ENCODE measurements at regions not wholly inside any gene's neighbourhood (a gene's known extent, or its start where the extent isn't known, plus 50 kb on each side); places are given as distances from the start of the nearest gene placed in this dataset.

DNA sequence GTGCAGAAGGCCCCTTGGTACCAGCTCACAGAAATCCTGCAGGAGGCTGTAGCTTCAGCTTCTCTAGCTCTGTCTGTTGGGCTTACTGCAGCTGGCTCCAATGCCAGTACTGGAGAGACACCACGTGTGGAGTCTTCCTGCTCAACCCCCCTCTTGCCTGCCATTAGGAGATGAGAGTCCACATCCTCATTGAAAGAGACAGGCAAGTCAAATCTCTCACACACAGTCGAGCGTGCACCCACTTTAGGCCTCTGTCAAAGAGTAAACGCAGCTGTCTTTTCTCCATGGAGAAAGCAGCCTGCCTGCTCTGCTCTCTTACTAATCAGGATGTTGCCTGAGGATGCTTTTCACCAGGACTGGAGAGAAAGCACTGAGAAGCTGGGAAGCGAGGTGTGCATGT lies 523.0 kb upstream of the NBEA start:
- no peaks in the 10 kb centered on the region for H3K9me3 ChIP-seq (ENCODE audit: control insufficient read depth, low read length)
- H3K36me3 ChIP-seq (ENCODE audit: control insufficient read depth, insufficient read depth, low read length), result no peaks in the 10 kb centered on the region
- H3K4me1 ChIP-seq (ENCODE audit: control insufficient read depth, insufficient read depth, low read length), result no peaks in the 10 kb centered on the region
- WGBS, 2 experiments, result 78 to 83% methylated on average over 4 to 5 of the region's 5 CpGs
- no peak overlapping the region for H3K27ac ChIP-seq (ENCODE audit: insufficient read depth, low read depth, low read length, poor library complexity, severe bottlenecking)
- H3K27me3 ChIP-seq (ENCODE audit: control insufficient read depth, insufficient read depth, low read length, poor library complexity, severe bottlenecking), result no peaks in the 10 kb centered on the region
- no peak overlapping the region for H3K4me3 ChIP-seq (ENCODE audit: insufficient read depth, low read depth, low read length)

DNA sequence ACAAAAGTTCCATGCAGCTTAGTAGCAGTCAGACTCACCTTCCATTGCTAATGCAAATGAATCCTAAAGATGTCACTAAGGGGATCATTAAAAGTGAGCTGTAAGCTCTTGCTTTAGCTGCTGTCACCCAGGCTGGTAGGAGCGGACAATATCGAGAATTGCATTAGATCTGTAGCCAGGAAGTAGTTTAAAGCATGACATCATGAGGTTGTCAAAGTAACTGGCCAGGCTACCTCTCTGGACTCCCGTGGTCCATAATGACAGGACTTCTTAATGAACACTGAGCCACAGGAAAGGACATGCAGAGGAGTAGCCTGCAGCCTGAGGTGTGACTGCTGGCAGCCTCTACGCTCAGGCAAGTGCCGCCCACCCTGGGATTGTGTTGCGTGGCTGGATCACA lies 522.3 kb upstream of the NBEA start:
- 87 to 92% methylated on average over 6 of the region's 6 CpGs for WGBS, 2 experiments
- Histone ChIP-seq H3K4me3 (ENCODE audit: insufficient read depth, low read depth, low read length) (no peak overlapping the region), H3K36me3 (ENCODE audit: control insufficient read depth, insufficient read depth, low read length) (no peaks in the 10 kb centered on the region), H3K9me3 (ENCODE audit: control insufficient read depth, low read length) (no peaks in the 10 kb centered on the region), H3K27me3 (ENCODE audit: control insufficient read depth, insufficient read depth, low read length, poor library complexity, severe bottlenecking) (no peaks in the 10 kb centered on the region), H3K4me1 (ENCODE audit: control insufficient read depth, insufficient read depth, low read length) (no peaks in the 10 kb centered on the region), H3K27ac (ENCODE audit: insufficient read depth, low read depth, low read length, poor library complexity, severe bottlenecking) (no peak overlapping the region)

DNA sequence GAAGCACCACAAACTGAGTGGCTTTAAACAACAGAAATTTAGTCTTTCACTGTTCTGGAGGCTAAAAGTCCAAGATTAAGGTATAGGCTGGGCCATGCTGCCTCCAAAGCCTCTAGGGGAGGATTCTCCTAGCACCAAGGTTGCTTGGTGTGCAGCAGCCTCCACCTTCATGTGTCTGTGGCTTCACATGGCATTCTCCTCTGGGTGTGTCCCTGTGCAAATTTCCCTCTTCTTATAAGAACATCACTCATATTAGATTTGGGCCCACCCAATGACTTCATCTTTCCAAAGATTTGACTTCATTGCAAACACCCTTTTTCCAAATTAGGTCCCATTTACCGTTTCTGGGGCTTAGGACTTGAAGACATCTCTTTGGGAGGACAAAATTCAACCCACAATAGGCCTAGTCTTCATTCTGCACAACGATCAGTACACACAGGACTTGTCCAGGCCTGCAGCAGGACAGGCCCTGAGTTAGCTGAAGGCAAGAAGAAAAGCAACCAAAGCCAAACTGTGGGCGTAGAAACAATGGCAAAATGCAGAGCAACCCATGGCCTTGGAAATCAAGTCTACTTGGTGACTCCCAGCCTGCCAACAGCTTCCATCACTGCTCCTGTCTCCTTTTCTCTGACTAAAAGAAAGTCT lies 521.2 kb upstream of the NBEA start:
- no peaks in the 10 kb centered on the region for H3K36me3 ChIP-seq (ENCODE audit: control insufficient read depth, insufficient read depth, low read length)
- no peak overlapping the region for H3K27ac ChIP-seq (ENCODE audit: insufficient read depth, low read depth, low read length, poor library complexity, severe bottlenecking)
- H3K27me3 ChIP-seq (ENCODE audit: control insufficient read depth, insufficient read depth, low read length, poor library complexity, severe bottlenecking), result no peaks in the 10 kb centered on the region
- no peaks in the 10 kb centered on the region for H3K9me3 ChIP-seq (ENCODE audit: control insufficient read depth, low read length)
- H3K4me3 ChIP-seq (ENCODE audit: insufficient read depth, low read depth, low read length), result no peak overlapping the region
- WGBS, 2 experiments, result 92 to 93% methylated on average over 3 of the region's 3 CpGs
- no peaks in the 10 kb centered on the region for H3K4me1 ChIP-seq (ENCODE audit: control insufficient read depth, insufficient read depth, low read length)

DNA sequence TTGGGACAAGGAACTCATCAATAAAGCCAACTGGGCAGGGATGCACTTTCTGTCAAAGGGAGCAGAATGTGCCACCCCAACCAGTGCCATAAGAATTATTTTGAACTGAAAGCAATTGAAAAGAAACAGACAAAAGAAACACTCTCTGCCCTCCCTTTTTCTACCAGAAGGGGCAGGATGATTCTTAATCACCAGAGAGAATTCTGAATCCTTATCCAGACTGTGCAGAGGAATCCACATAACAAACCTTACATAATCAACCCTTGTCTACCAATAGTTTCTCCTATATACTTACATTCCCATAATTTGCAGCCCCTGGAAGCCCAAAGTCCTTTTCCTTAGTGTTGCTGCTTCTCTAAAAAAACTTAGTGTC lies 520.7 kb upstream of the NBEA start:
- H3K4me1 ChIP-seq (ENCODE audit: control insufficient read depth, insufficient read depth, low read length), result no peaks in the 10 kb centered on the region
- H3K9me3 ChIP-seq (ENCODE audit: control insufficient read depth, low read length), result no peaks in the 10 kb centered on the region
- H3K27ac ChIP-seq (ENCODE audit: insufficient read depth, low read depth, low read length, poor library complexity, severe bottlenecking), result no peak overlapping the region
- H3K4me3 ChIP-seq (ENCODE audit: insufficient read depth, low read depth, low read length), result no peak overlapping the region
- no peaks in the 10 kb centered on the region for H3K27me3 ChIP-seq (ENCODE audit: control insufficient read depth, insufficient read depth, low read length, poor library complexity, severe bottlenecking)
- no peaks in the 10 kb centered on the region for H3K36me3 ChIP-seq (ENCODE audit: control insufficient read depth, insufficient read depth, low read length)

DNA sequence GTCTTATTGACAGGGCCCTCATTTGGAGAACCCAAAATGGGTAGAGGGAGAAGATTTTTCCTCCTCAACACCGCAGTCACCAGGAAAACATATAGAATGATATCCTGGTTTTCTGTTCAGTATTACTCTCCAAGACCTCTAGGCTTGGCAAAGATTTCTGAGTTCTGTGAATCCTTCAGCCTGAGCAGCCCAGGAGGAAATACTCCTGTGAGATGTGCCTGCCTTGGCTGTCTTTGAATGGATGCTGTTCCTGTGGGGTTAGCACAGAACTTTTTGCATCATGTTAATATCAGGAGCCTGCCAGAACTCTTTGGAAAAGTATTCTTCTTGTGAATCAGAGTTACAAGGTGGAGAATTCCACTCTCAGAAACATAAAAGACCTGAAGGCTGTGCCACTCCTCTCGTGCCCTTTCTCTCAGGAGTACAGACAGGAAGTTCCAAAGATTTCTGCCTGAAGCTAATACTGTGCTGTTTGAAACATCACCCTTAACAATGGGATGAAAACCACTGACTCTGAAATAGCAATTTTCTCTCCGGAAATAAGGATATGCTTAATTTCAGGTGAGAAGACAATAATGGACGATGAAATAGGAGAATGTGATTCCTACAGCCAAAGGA lies 520.1 kb upstream of the NBEA start:
- Histone ChIP-seq H3K27ac (ENCODE audit: insufficient read depth, low read depth, low read length, poor library complexity, severe bottlenecking) (no peak overlapping the region), H3K4me1 (ENCODE audit: control insufficient read depth, insufficient read depth, low read length) (no peaks in the 10 kb centered on the region), H3K4me3 (ENCODE audit: insufficient read depth, low read depth, low read length) (no peak overlapping the region), H3K36me3 (ENCODE audit: control insufficient read depth, insufficient read depth, low read length) (no peaks in the 10 kb centered on the region), H3K9me3 (ENCODE audit: control insufficient read depth, low read length) (no peaks in the 10 kb centered on the region), H3K27me3 (ENCODE audit: control insufficient read depth, insufficient read depth, low read length, poor library complexity, severe bottlenecking) (no peaks in the 10 kb centered on the region)
- WGBS, 2 experiments, result 97 to 98% methylated on average over 3 to 4 of the region's 4 CpGs

DNA sequence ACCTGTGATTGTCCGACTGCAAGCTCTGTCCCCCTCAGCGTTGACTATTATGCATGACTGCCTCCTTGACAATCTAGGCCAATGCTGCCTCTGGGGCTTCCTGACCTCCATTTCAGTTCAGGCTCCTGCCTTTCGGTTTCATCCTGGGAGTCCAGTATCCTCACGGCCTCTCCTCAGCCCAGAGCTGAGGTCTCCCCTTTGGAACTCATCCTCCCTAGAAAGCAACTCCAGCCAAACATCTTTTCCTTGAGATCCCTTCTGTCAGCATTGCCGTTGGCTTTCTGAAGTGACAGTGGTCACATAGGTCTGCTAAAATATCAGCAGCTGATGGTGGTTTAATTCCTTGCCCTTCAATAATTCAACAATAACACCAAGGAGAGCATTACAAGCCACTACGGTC lies 519.1 kb upstream of the NBEA start:
- Histone ChIP-seq H3K36me3 (ENCODE audit: control insufficient read depth, insufficient read depth, low read length) (no peaks in the 10 kb centered on the region), H3K4me3 (ENCODE audit: insufficient read depth, low read depth, low read length) (no peak overlapping the region), H3K4me1 (ENCODE audit: control insufficient read depth, insufficient read depth, low read length) (no peaks in the 10 kb centered on the region), H3K27ac (ENCODE audit: insufficient read depth, low read depth, low read length, poor library complexity, severe bottlenecking) (no peak overlapping the region), H3K27me3 (ENCODE audit: control insufficient read depth, insufficient read depth, low read length, poor library complexity, severe bottlenecking) (no peaks in the 10 kb centered on the region), H3K9me3 (ENCODE audit: control insufficient read depth, low read length) (no peaks in the 10 kb centered on the region)
- WGBS, 2 experiments, result 92 to 97% methylated on average over 6 of the region's 6 CpGs

DNA sequence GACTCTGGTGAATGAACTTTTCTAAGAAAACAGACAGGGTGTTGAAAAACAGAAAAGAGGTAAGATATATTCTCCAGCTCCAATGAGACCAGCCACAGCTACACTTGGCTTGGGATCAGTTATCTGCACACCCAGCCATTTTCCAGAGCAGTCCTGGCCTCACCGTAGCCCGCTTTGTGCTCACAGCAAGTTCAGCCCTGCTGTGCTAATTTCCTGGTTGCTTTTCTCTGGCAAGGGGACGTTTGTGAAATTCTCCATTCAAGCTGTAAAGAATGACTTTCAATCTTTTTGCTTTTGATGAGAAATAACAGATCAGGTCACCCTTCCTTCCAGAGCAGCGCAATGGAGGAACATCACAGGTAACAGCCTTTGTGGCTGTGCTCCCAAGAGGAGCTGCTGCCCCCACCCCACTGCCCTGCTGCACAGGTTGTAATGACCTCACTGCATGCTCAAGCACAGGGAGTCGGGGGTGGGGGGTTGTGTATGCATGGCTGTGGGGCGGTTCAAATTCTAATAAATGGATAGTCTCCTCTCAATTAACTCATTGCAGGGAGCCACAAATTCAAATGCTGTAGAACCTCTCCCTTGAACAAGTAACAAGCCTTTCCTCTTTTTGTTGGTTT lies 516.6 kb upstream of the NBEA start:
- 73 to 76% methylated on average over 5 to 6 of the region's 6 CpGs for WGBS, 2 experiments
- H3K36me3 ChIP-seq (ENCODE audit: control insufficient read depth, insufficient read depth, low read length), result no peaks in the 10 kb centered on the region
- no peak overlapping the region for H3K27ac ChIP-seq (ENCODE audit: insufficient read depth, low read depth, low read length, poor library complexity, severe bottlenecking)
- no peaks in the 10 kb centered on the region for H3K9me3 ChIP-seq (ENCODE audit: control insufficient read depth, low read length)
- H3K27me3 ChIP-seq (ENCODE audit: control insufficient read depth, insufficient read depth, low read length, poor library complexity, severe bottlenecking), result no peaks in the 10 kb centered on the region
- H3K4me3 ChIP-seq (ENCODE audit: insufficient read depth, low read depth, low read length), result no peak overlapping the region
- no peaks in the 10 kb centered on the region for H3K4me1 ChIP-seq (ENCODE audit: control insufficient read depth, insufficient read depth, low read length)

DNA sequence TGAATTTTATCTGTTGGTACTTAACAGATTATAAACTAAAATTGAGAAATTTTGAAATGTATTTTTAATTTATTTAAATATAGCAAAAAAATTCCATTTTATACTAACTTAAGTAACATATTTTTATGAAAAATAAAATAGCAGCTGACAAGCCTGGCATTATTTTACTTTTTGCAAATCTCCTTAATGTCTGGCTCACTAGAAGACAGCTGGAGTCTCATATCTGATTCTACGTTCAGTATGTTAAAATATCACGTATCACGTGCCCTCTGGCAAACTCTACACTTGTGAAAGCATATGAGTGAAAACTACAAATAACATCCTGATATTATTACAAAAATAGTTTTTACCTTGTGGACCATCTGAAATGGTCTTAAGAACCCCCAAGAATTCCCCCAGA lies 513.2 kb upstream of the NBEA start:
- 97% methylated on average over 3 of the region's 3 CpGs for WGBS, 2 experiments
- H3K4me3 ChIP-seq (ENCODE audit: insufficient read depth, low read depth, low read length), result no peak overlapping the region
- no peaks in the 10 kb centered on the region for H3K9me3 ChIP-seq (ENCODE audit: control insufficient read depth, low read length)
- no peak overlapping the region for H3K27ac ChIP-seq (ENCODE audit: insufficient read depth, low read depth, low read length, poor library complexity, severe bottlenecking)
- no peaks in the 10 kb centered on the region for H3K36me3 ChIP-seq (ENCODE audit: control insufficient read depth, insufficient read depth, low read length)
- no peaks in the 10 kb centered on the region for H3K27me3 ChIP-seq (ENCODE audit: control insufficient read depth, insufficient read depth, low read length, poor library complexity, severe bottlenecking)
- no peaks in the 10 kb centered on the region for H3K4me1 ChIP-seq (ENCODE audit: control insufficient read depth, insufficient read depth, low read length)

DNA sequence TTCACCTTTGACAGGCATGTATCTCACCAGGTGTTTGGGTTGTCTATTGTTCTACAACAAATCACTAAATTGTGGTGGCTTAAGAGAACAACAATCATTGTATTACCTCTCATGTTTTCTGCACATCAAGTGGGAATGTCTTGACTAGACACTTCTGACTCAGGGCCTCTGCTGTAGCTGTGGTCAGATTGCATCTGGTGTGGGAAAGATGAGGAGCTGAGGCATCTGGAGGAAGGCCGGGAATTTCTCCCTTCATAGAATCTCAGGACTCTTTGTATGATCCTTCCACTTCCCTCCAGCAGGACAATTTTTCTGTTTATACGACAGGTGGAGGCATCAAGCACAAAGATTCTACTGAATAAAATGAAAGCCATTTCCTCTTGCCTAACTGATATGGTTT lies 511.8 kb upstream of the NBEA start:
- WGBS, 2 experiments, result 67 to 88% methylated on average over 1 to 2 of the region's 2 CpGs
- Histone ChIP-seq H3K4me1 (ENCODE audit: control insufficient read depth, insufficient read depth, low read length) (no peaks in the 10 kb centered on the region), H3K27ac (ENCODE audit: insufficient read depth, low read depth, low read length, poor library complexity, severe bottlenecking) (no peak overlapping the region), H3K9me3 (ENCODE audit: control insufficient read depth, low read length) (no peaks in the 10 kb centered on the region), H3K36me3 (ENCODE audit: control insufficient read depth, insufficient read depth, low read length) (no peaks in the 10 kb centered on the region), H3K27me3 (ENCODE audit: control insufficient read depth, insufficient read depth, low read length, poor library complexity, severe bottlenecking) (no peaks in the 10 kb centered on the region), H3K4me3 (ENCODE audit: insufficient read depth, low read depth, low read length) (no peak overlapping the region)

DNA sequence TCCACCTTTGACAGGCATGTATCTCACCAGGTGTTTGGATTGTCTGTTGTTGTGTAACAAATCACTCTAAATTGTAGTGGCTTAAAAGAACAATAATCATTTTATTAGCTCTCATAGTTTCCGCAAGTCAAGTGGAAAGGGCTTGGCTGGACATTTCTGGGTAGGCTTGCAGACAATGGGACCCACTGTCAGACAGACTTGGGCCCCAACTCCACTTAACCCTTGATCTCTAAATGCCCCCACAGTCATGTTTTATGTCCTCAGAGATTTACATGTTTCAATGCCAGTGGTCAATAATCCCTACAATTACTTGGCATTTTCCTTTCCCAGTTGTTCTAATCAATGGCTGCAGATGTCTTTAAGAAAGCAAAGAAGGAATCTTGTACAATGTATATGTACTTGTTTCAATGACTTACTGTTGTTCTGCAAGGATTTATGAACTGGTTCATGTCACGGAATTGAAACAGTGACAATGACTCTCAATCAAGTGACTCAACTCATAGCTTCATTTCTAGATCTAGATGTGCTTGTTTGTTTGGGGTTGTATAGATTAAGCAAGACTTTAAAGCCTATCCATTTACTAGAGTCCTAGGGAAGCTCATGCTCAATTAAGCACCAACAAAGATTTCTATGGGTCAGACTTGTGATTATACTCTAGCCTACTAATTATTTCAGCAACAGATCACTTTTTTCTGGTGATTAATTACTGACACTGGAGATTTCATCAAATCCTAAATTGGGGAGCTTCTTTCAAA lies 510.1 kb upstream of the NBEA start:
- WGBS, 2 experiments, result 96 to 100% methylated on average over 2 of the region's 2 CpGs
- H3K36me3 ChIP-seq (ENCODE audit: control insufficient read depth, insufficient read depth, low read length), result no peaks in the 10 kb centered on the region
- no peaks in the 10 kb centered on the region for H3K4me1 ChIP-seq (ENCODE audit: control insufficient read depth, insufficient read depth, low read length)
- H3K9me3 ChIP-seq (ENCODE audit: control insufficient read depth, low read length), result no peaks in the 10 kb centered on the region
- H3K4me3 ChIP-seq (ENCODE audit: insufficient read depth, low read depth, low read length), result no peak overlapping the region
- no peaks in the 10 kb centered on the region for H3K27me3 ChIP-seq (ENCODE audit: control insufficient read depth, insufficient read depth, low read length, poor library complexity, severe bottlenecking)
- no peak overlapping the region for H3K27ac ChIP-seq (ENCODE audit: insufficient read depth, low read depth, low read length, poor library complexity, severe bottlenecking)

Measured in ectodermal cell (in vitro differentiated cells).